SU-DHL-6 (cell line): ENCODE measurements at regions not wholly inside any gene's neighbourhood (a gene's known extent, or its start where the extent isn't known, plus 50 kb on each side); places are given as distances from the start of the nearest gene placed in this dataset.

ENCODE experiments used
- EZH2phosphoT487 ChIP-seq: fragments of 200-600 bp; sonication (generic), shearing (Covaris generic); conservative IDR thresholded peaks from 2 replicates; pipeline ENCODE4 v1.6.1; 2018; ENCODE audit warnings: mild to moderate bottlenecking, antibody characterized with exemption, low read length, moderate library complexity, mixed read lengths
- TF ChIP-seq, protein P1 (sequence below): fragments of 200-600 bp; sonication (generic); IDR thresholded peaks from one replicate; pipeline ENCODE4 v1.5.1; 2017; ENCODE audit warnings: antibody characterized with exemption, mild to moderate bottlenecking, low read length, moderate library complexity; ENCODE audit not compliant: insufficient read depth, poor library complexity, severe bottlenecking

DNA sequence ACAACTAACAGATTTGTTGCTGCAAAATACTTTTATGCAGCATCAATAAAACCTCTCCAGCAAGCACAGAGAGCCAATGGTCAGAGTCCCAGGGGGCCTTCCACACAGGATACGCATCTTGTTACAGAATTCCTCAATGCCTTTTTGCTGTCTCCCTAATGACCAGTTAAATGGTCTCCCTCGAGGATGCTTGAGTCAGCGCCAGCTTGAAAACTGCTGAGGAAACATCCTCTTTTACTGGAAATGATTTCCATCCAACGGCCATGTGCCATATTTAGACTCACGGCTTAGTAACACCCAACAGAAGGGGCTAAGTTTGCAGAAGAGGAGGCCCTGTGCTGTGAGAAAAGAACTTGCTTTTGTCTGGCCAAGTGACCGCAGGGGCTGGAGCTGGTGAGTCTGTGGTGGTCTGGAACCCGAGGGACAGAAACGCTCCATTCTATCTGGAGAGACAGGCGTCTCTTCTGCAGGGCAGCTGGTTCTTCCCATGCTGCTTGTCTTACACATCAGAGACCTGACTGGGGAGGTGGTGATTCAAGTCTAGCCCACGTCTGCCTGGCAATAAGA, 496.4 kb downstream of the SETD4 start:
- TF ChIP-seq, protein P1, sequence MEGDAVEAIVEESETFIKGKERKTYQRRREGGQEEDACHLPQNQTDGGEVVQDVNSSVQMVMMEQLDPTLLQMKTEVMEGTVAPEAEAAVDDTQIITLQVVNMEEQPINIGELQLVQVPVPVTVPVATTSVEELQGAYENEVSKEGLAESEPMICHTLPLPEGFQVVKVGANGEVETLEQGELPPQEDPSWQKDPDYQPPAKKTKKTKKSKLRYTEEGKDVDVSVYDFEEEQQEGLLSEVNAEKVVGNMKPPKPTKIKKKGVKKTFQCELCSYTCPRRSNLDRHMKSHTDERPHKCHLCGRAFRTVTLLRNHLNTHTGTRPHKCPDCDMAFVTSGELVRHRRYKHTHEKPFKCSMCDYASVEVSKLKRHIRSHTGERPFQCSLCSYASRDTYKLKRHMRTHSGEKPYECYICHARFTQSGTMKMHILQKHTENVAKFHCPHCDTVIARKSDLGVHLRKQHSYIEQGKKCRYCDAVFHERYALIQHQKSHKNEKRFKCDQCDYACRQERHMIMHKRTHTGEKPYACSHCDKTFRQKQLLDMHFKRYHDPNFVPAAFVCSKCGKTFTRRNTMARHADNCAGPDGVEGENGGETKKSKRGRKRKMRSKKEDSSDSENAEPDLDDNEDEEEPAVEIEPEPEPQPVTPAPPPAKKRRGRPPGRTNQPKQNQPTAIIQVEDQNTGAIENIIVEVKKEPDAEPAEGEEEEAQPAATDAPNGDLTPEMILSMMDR: no peak
- TF ChIP-seq EZH2phosphoT487: no peak
